Head of caudate nucleus (tissue), 42 donors: ENCODE measurements at regions not wholly inside any gene's neighbourhood (a gene's known extent, or its start where the extent isn't known, plus 50 kb on each side); places are given as distances from the start of the nearest gene placed in this dataset.
A peak's percentile ranks its signal among the peaks of the same experiment; 100 is the strongest.

Source experiments
- DNase-seq, 42 donors: peaks; one replicate each; pipeline versions ENCODE4 v3.0.0 to v3.0.0-alpha.2; 2020 to 2021; ENCODE audit warnings: mixed read lengths in 7 of 42
- intact Hi-C: fragments of 100-400 bp; cut with DNase I; formaldehyde crosslinking; loops from one replicate; pipeline ENCODE4 v1.15.0; 2022

GRCh38 chr1:172863031-172863430 is 187.7 kb downstream of the TNFSF18 start:
- DNase-seq = no peak

GRCh38 chr1:172867216-172867818 is 183.4 kb downstream of the TNFSF18 start:
- no peak for DNase-seq
- intact Hi-C loops = no loop called here

More at GRCh38 chr1:172863031-172863430, 187.7 kb downstream of the TNFSF18 start:
- intact Hi-C loops = no loop called here

- intact Hi-C loops = no loop called here
Measured at GRCh38 chr1:172870901-172871606, 179.7 kb downstream of the TNFSF18 start.

GRCh38 chr1:172874950-172875349 is 175.8 kb downstream of the TNFSF18 start:
- intact Hi-C loops = no loop called here
- no peak for DNase-seq

More at GRCh38 chr1:172870901-172871606, 179.7 kb downstream of the TNFSF18 start:
- DNase-seq = no peak

GRCh38 chr1:172875892-172876291 is 174.8 kb downstream of the TNFSF18 start:
- no peak for DNase-seq
- intact Hi-C loops = no loop called here

GRCh38 chr1:172882385-172882784 is 168.4 kb downstream of the TNFSF18 start:
- intact Hi-C loops = no loop called here
- DNase-seq = no peak

- no peak for DNase-seq
- intact Hi-C loops = no loop called here
Measured at GRCh38 chr1:172882791-172883386, 167.9 kb downstream of the TNFSF18 start.

- DNase-seq = no peak
- intact Hi-C loops = no loop called here
Measured at GRCh38 chr1:172883387-172883791, 167.4 kb downstream of the TNFSF18 start.

GRCh38 chr1:172883844-172884243 is 166.9 kb downstream of the TNFSF18 start:
- intact Hi-C loops = no loop called here
- DNase-seq = no peak

GRCh38 chr1:172885411-172885810 is 165.3 kb downstream of the TNFSF18 start:
- no peak for DNase-seq
- intact Hi-C loops = no loop called here

- DNase-seq = no peak
Measured at GRCh38 chr1:172885971-172886370, 164.8 kb downstream of the TNFSF18 start.

GRCh38 chr1:172887162-172887561 is 163.6 kb downstream of the TNFSF18 start:
- no peak for DNase-seq
- intact Hi-C loops = no loop called here

More at GRCh38 chr1:172885971-172886370, 164.8 kb downstream of the TNFSF18 start:
- intact Hi-C loops = no loop called here

- DNase-seq = no peak
- intact Hi-C loops = no loop called here
Measured at GRCh38 chr1:172893146-172893841, 157.4 kb downstream of the TNFSF18 start.

- intact Hi-C loops = no loop called here
- DNase-seq = no peak
Measured at GRCh38 chr1:172894349-172895049, 156.2 kb downstream of the TNFSF18 start.

GRCh38 chr1:172895050-172895460 is 155.7 kb downstream of the TNFSF18 start:
- intact Hi-C loops = no loop called here
- no peak for DNase-seq

- no peak for DNase-seq
- intact Hi-C loops = no loop called here
Measured at GRCh38 chr1:172895761-172896160, 155.0 kb downstream of the TNFSF18 start.

GRCh38 chr1:172897738-172898137 is 153.0 kb downstream of the TNFSF18 start:
- no peak for DNase-seq

GRCh38 chr1:172898866-172899265 is 151.9 kb downstream of the TNFSF18 start:
- DNase-seq = peak in 15 of 42 donors; percentile 4 to 65 (median 24)
- intact Hi-C loops = no loop called here

More at GRCh38 chr1:172897738-172898137, 153.0 kb downstream of the TNFSF18 start:
- intact Hi-C loops = no loop called here

GRCh38 chr1:172900376-172900997 is 150.3 kb downstream of the TNFSF18 start:
- intact Hi-C loops = no loop called here
- DNase-seq = no peak
